ENCODE measurements at regions not wholly inside any gene's neighbourhood (a gene's known extent, or its start where the extent isn't known, plus 50 kb on each side); places are given as distances from the start of the nearest gene placed in this dataset.

DNA sequence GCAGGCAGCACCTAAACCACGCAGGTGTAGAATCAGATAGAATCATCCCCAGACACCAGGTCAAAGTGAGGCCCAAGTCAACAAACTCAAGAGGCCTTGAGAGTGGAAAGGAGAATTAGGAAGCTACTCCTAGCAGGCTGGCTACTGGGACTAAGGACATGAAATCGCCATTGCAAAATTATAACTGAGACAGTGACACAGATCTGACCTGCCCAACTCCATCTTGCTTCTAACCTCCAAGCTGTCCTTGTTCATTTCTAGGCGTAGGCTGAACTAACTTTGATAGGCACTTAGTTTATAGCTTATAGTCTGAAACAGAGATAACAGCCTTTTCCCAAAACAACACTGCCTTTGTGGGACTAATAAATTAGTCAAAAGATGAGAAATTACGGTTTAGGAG lies 52.8 kb downstream of the ACTL7B start:
- no peak for TF ChIP-seq EZH2phosphoT487 (IDR thresholded peaks at IDR 0.05; ENCODE audit: borderline replicate concordance, low read length)
- TF ChIP-seq, protein P1, sequence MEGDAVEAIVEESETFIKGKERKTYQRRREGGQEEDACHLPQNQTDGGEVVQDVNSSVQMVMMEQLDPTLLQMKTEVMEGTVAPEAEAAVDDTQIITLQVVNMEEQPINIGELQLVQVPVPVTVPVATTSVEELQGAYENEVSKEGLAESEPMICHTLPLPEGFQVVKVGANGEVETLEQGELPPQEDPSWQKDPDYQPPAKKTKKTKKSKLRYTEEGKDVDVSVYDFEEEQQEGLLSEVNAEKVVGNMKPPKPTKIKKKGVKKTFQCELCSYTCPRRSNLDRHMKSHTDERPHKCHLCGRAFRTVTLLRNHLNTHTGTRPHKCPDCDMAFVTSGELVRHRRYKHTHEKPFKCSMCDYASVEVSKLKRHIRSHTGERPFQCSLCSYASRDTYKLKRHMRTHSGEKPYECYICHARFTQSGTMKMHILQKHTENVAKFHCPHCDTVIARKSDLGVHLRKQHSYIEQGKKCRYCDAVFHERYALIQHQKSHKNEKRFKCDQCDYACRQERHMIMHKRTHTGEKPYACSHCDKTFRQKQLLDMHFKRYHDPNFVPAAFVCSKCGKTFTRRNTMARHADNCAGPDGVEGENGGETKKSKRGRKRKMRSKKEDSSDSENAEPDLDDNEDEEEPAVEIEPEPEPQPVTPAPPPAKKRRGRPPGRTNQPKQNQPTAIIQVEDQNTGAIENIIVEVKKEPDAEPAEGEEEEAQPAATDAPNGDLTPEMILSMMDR (conservative IDR thresholded peaks at IDR 0.05; ENCODE audit: low read depth, low read length): no peak
